Upper lobe of left lung (tissue), 4 donors: ENCODE measurements at regions not wholly inside any gene's neighbourhood (a gene's known extent, or its start where the extent isn't known, plus 50 kb on each side); places are given as distances from the start of the nearest gene placed in this dataset.

Source experiments
- CTCF ChIP-seq, 6 experiments: fragments of 450-650 bp in 4 of 6; fragments of 200-600 bp in 2 of 6; sonication (generic) in 2 of 6; IDR thresholded peaks; one replicate each; pipeline ENCODE4 v1.5.1; 2016 to 2019; ENCODE audit warnings: antibody characterized with exemption in 6 of 6
- EP300 ChIP-seq, 4 donors: sonication (generic); formaldehyde crosslinking; IDR thresholded peaks; one replicate each; pipeline ENCODE4 v1.5.1; 2017; ENCODE audit warnings: antibody characterized with exemption in 4 of 4, control low read depth in 2 of 4
- POLR2A ChIP-seq, 4 donors: fragments of 450-650 bp; IDR thresholded peaks; one replicate each; pipeline ENCODE4 v1.5.1; 2016 to 2017; ENCODE audit warnings: antibody characterized with exemption in 4 of 4, mild to moderate bottlenecking in 2 of 4

GRCh38 chr13:22320991-22321390, 650.1 kb downstream of the FGF9 start:
- no peak for TF ChIP-seq CTCF (IDR thresholded peaks at IDR 0.05)
- TF ChIP-seq POLR2A (IDR thresholded peaks at IDR 0.05), result no peak
- TF ChIP-seq EP300 (IDR thresholded peaks at IDR 0.05), result no peak
